Endothelial cell of umbilical vein (primary cell): ENCODE measurements at regions not wholly inside any gene's neighbourhood (a gene's known extent, or its start where the extent isn't known, plus 50 kb on each side); places are given as distances from the start of the nearest gene placed in this dataset.

Source experiments
- BruUV-seq: library from RNA; stranded (reverse); fragments of 400-500 nt; replicated peaks from 2 replicates; lab custom pipeline; 2021; lab: Mats Ljungman, UMichigan
- CTCF ChIA-PET: fragments of 300-600, 350-600 bp; sonication (Branson Sonifier 250); formaldehyde crosslinking; loops from one replicate; lab custom pipeline; 2021; ENCODE audit warnings: antibody characterized with exemption, inconsistent platforms; lab: Charles Lee
- POLR2A ChIA-PET: fragments of 300-600, 350-600 bp; sonication (Branson Sonifier 250); formaldehyde crosslinking; loops from one replicate; lab custom pipeline; 2021; ENCODE audit warnings: antibody characterized with exemption, inconsistent platforms; lab: Charles Lee
- DNase-seq: peaks from one replicate; pipeline ENCODE4 v3.0.0-alpha.2; 2011; ENCODE audit warnings: low read depth, low spot score
- FAIRE-seq: peaks from 2 replicates; lab custom pipeline; 2011; peaks lifted over from hg19 to GRCh38; lab: Jason Lieb, UNC
- H2AFZ ChIP-seq: 2 replicates; pipeline ENCODE4 v1.6.0; 2012; ENCODE audit warnings: low read depth, low read length, control low read depth, inconsistent platforms
- H3K27ac ChIP-seq: 2 replicates; pipeline ENCODE4 v1.5.1; 2011; ENCODE audit warnings: low read depth, mild to moderate bottlenecking, control low read depth, low read length, moderate library complexity; ENCODE audit not compliant: insufficient read depth
- H3K27me3 ChIP-seq, 2 experiments: 2 replicates each; pipeline versions ENCODE4 v1.6.0 to v1.6.1; 2011; ENCODE audit warnings: low read length in 2 of 2, mixed read lengths in 1 of 2; ENCODE audit not compliant: control insufficient read depth in 2 of 2, insufficient read depth in 2 of 2
- H3K36me3 ChIP-seq, 2 experiments: 2 replicates in 1 of 2; 3 replicates in 1 of 2; pipeline ENCODE4 v1.5.1; 2011; ENCODE audit warnings: low read length in 2 of 2, mild to moderate bottlenecking in 1 of 2, moderate library complexity in 1 of 2; ENCODE audit not compliant: control insufficient read depth in 2 of 2, insufficient read depth in 2 of 2; ENCODE audit errors: extremely low read depth in 1 of 2
- H3K4me1 ChIP-seq: 3 replicates; pipeline ENCODE4 v1.5.1; 2011; ENCODE audit warnings: mild to moderate bottlenecking, low read length; ENCODE audit not compliant: control insufficient read depth, insufficient read depth; ENCODE audit errors: extremely low read depth
- H3K4me2 ChIP-seq: 2 replicates; pipeline ENCODE4 v1.6.1; 2011; ENCODE audit warnings: low read length, control low read depth, mixed read lengths; ENCODE audit not compliant: insufficient read depth
- H3K4me3 ChIP-seq, 3 experiments: fragments of 200-600 bp in 1 of 3; sonication (generic), shearing (Covaris generic) in 1 of 3; replicated peaks in 1 of 3; 2 replicates each; pipeline ENCODE4 v1.5.1; 2011 to 2016; ENCODE audit warnings: control low read depth in 3 of 3, low read length in 3 of 3, mild to moderate bottlenecking in 2 of 3, inconsistent platforms in 1 of 3, low read depth in 1 of 3, moderate library complexity in 1 of 3; ENCODE audit not compliant: insufficient read depth in 1 of 3
- H3K79me2 ChIP-seq: 2 replicates; pipeline ENCODE4 v1.6.0; 2012; ENCODE audit warnings: low read length, inconsistent platforms; ENCODE audit not compliant: control insufficient read depth, insufficient read depth
- H3K9ac ChIP-seq: replicated peaks from 2 replicates; pipeline ENCODE3; 2011; ENCODE audit warnings: low read length, control low read depth; ENCODE audit not compliant: insufficient read depth; ENCODE audit errors: extremely low read depth
- H3K9me1 ChIP-seq: replicated peaks from 3 replicates; pipeline ENCODE4 v1.6.0; 2011; ENCODE audit warnings: mild to moderate bottlenecking, low read length; ENCODE audit not compliant: control insufficient read depth, insufficient read depth; ENCODE audit errors: extremely low read depth
- H3K9me3 ChIP-seq: replicated peaks from 2 replicates; pipeline ENCODE4 v1.5.1; 2012; ENCODE audit warnings: low read length, inconsistent platforms; ENCODE audit not compliant: control insufficient read depth, insufficient read depth
- H4K20me1 ChIP-seq: replicated peaks from 2 replicates; pipeline ENCODE3; 2011; ENCODE audit warnings: mild to moderate bottlenecking, low read length; ENCODE audit not compliant: control insufficient read depth, insufficient read depth; ENCODE audit errors: extremely low read depth
- EZH2 ChIP-seq: IDR thresholded peaks from 2 replicates; pipeline ENCODE4 v1.6.1; 2012; ENCODE audit warnings: borderline replicate concordance, low read depth, mild to moderate bottlenecking, moderate library complexity, low read length, inconsistent platforms; ENCODE audit not compliant: severe bottlenecking
- FOS ChIP-seq: IDR thresholded peaks from 2 replicates; pipeline ENCODE4 v1.6.1; 2011; ENCODE audit warnings: mild to moderate bottlenecking, low read length, moderate library complexity, borderline replicate concordance; ENCODE audit not compliant: insufficient read depth
- JUN ChIP-seq: IDR thresholded peaks from 2 replicates; pipeline ENCODE4 v1.6.1; 2011; ENCODE audit warnings: borderline replicate concordance, low read depth; ENCODE audit not compliant: insufficient read length, insufficient read depth
- MYC ChIP-seq: IDR thresholded peaks from one replicate; pipeline ENCODE4 v1.6.1; 2011; ENCODE audit warnings: mild to moderate bottlenecking, low read depth, low read length
- POLR2A ChIP-seq: IDR thresholded peaks from 2 replicates; pipeline ENCODE4 v1.6.1; 2012; ENCODE audit warnings: low read depth, mild to moderate bottlenecking, control low read depth, low read length
- dilution Hi-C: fragments of 300-500 bp; cut with MboI; formaldehyde crosslinking; loops from one replicate; pipeline ENCODE4 v1.15.0; 2019; ENCODE audit warnings: low sequenced_read_pairs; ENCODE audit not compliant: extremely low pct_ligation_motif_present
- intact Hi-C: fragments of 100-400 bp; cut with micrococcal nuclease; formaldehyde crosslinking; loops from one replicate; pipeline ENCODE4 v1.10.0; 2022

DNA sequence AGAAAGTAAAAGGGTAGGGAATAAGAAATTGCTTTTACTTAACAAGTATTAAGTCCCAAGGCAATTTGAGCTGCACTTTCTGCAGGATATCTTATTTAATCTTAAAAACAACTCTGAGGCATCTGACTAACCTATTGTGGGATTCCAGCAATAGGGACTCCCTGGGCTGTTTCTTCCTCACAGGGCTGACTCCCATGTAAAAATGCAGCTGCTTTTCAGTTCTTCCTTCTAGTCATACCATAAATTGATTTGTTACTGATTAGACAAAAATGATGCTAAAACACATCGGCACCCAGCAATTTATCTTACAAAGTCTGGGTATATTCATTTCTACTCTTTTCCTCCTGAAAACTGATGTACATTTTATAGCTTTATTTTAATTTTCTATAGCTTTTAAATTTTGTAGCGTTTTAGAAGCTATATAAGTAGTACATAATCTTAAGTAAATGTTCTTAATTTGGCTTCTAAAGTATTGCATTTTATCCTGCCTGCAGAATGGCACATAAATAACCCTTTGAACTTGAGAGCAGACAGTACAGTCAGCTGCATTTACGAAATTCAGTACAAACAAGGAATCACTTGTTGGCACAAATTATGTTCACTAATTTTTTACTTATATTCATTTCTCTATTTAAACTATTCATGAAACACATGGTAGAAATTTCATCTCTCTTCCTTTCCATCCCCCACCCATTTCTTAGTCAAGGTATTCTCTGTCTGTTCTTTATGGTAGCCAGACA, 102.4 kb upstream of the FRY start:
- no peaks in the 10 kb centered on the region for H4K20me1 ChIP-seq
- CTCF ChIA-PET = interaction anchor here (1.4 to 3.1 kb wide), 3 partner anchors 14 to 652 kb away, joined by 3 to 17 read pairs (median 5); no protein-coding TSS in a partner anchor
- H3K4me1 ChIP-seq = no peaks in the 10 kb centered on the region
- H3K9ac ChIP-seq = no peak overlapping the region
- H2AFZ ChIP-seq = no peak overlapping the region
- H3K4me3 ChIP-seq = no peak overlapping the region
- no TSS peak for BruUV-seq
- TF ChIP-seq POLR2A = no peak
- no peak for TF ChIP-seq FOS
- no peak for FAIRE-seq
- intact Hi-C loops (no loop called here), dilution Hi-C loops (no loop called here)
- H3K9me1 ChIP-seq = no peaks in the 10 kb centered on the region
- no peaks in the 10 kb centered on the region for H3K9me3 ChIP-seq
- H3K27me3 ChIP-seq = no peaks in the 10 kb centered on the region
- no peaks in the 10 kb centered on the region for H3K36me3 ChIP-seq
- H3K27ac ChIP-seq = no peak overlapping the region
- POLR2A ChIA-PET = no interaction called here
- no peaks in the 10 kb centered on the region for H3K79me2 ChIP-seq
- DNase-seq = no peak
- H3K4me2 ChIP-seq = no peak overlapping the region

DNA sequence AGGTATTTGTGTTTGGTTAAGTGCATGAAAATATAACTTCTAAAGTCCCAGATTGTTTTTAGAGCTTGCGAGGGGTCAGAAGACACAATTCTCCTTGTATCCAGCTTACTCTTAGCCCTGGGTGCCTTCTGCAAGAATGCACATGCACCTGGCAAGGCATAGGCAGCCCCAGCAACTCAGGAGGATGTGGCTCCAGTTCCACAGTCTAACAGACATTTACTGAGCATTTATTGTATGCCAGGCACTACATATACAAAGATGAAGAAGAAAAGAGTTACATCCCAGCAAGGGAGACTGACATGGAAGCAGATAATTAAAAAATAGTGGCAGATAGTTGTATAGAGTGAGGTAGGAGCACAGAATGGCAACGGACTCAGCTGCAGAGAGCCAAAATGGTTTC, 101.1 kb upstream of the FRY start:
- no peak overlapping the region for H3K4me3 ChIP-seq
- no peaks in the 10 kb centered on the region for H3K36me3 ChIP-seq
- no peak overlapping the region for H3K9ac ChIP-seq
- ChIA-PET CTCF (interaction anchor here (3.1 to 3.4 kb wide), 1 partner anchor 20 kb away, joined by 17 to 20 read pairs; no protein-coding TSS in a partner anchor), POLR2A (no interaction called here)
- H3K27me3 ChIP-seq = no peaks in the 10 kb centered on the region
- DNase-seq (no peak), FAIRE-seq (no peak)
- TF ChIP-seq POLR2A (no peak), MYC (no peak), JUN (no peak), EZH2 (no peak)
- H4K20me1 ChIP-seq = no peaks in the 10 kb centered on the region
- no peaks in the 10 kb centered on the region for H3K9me1 ChIP-seq
- no peak overlapping the region for H3K4me2 ChIP-seq
- intact Hi-C loops = no loop called here
- no peak overlapping the region for H3K27ac ChIP-seq
- H3K79me2 ChIP-seq = no peaks in the 10 kb centered on the region
- no peaks in the 10 kb centered on the region for H3K4me1 ChIP-seq
- H3K9me3 ChIP-seq = no peaks in the 10 kb centered on the region
- no peak overlapping the region for H2AFZ ChIP-seq
- BruUV-seq = no TSS peak
- dilution Hi-C loops = no loop called here
